Vagina (tissue), 2 donors: ENCODE measurements at regions not wholly inside any gene's neighbourhood (a gene's known extent, or its start where the extent isn't known, plus 50 kb on each side); places are given as distances from the start of the nearest gene placed in this dataset.

Experiments
- POLR2A ChIP-seq, 2 donors: fragments of 450-650 bp; IDR thresholded peaks; one replicate each; pipeline ENCODE4 v1.6.1; 2017; ENCODE audit warnings: antibody characterized with exemption in 2 of 2, mild to moderate bottlenecking in 2 of 2, moderate library complexity in 2 of 2
- POLR2AphosphoS5 ChIP-seq, 2 donors: sonication (generic); formaldehyde crosslinking; IDR thresholded peaks; one replicate each; pipeline ENCODE4 v1.9.0; 2017; ENCODE audit warnings: antibody characterized with exemption in 2 of 2, mild to moderate bottlenecking in 2 of 2, low read depth in 1 of 2; ENCODE audit not compliant: insufficient read depth in 1 of 2

DNA sequence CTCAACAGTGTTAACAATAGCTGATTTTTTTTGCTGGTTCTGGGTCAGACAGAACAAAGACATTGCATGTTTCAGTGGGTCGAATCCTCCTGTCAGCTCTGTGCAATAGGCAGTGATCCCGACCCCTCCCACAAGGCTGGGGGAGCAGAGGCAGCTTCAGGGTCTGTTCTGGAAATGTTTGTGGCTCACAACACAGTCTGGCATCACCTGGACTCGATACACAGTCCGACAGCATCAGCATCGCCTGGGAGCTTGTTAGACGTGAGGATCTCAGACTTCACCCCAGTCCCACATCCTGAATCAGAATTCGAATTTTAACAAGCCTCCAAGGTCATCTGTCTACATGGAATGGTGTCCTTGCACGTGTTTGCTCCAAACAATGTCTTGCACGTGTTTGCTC lies 384.7 kb downstream of the IRX2 start:
- TF ChIP-seq POLR2AphosphoS5 (IDR thresholded peaks at IDR 0.05; ENCODE audit: insufficient read depth in 1 of 2, low read depth in 1 of 2) (no peak), POLR2A (IDR thresholded peaks at IDR 0.05) (no peak)
